Aorta (tissue), 5 donors: ENCODE measurements at regions not wholly inside any gene's neighbourhood (a gene's known extent, or its start where the extent isn't known, plus 50 kb on each side); places are given as distances from the start of the nearest gene placed in this dataset.

ENCODE experiments used
- ATAC-seq: fragments of 200-7000 bp; cut with Tn5 transposase; one replicate; pipeline ENCODE4 v1.9.1; 2022; ENCODE audit warnings: moderate library complexity; ENCODE audit not compliant: low FRiP score
- DNase-seq, 2 donors: peaks; one replicate each; pipeline ENCODE4 v3.0.0-alpha.2; 2020
- H3K27ac ChIP-seq, 2 donors: one replicate each; pipeline ENCODE4 v1.5.1; 2013; ENCODE audit warnings: low read length in 2 of 2, mild to moderate bottlenecking in 2 of 2, moderate library complexity in 2 of 2, control low read depth in 1 of 2, inconsistent platforms in 1 of 2, low read depth in 1 of 2
- H3K27me3 ChIP-seq, 2 donors: one replicate each; pipeline ENCODE4 v1.6.1; 2013; ENCODE audit warnings: control low read depth in 1 of 2, low read length in 1 of 2, mild to moderate bottlenecking in 1 of 2, moderate library complexity in 1 of 2; ENCODE audit not compliant: insufficient read depth in 2 of 2, control insufficient read depth in 1 of 2
- H3K36me3 ChIP-seq, 2 donors: one replicate each; pipeline ENCODE4 v1.6.1; 2013; ENCODE audit warnings: control low read depth in 1 of 2, low read length in 1 of 2, mild to moderate bottlenecking in 1 of 2; ENCODE audit not compliant: insufficient read depth in 2 of 2, control insufficient read depth in 1 of 2
- H3K4me1 ChIP-seq, 2 donors: one replicate each; pipeline ENCODE4 v1.6.1; 2013; ENCODE audit warnings: low read length in 2 of 2, control low read depth in 1 of 2, mild to moderate bottlenecking in 1 of 2, moderate library complexity in 1 of 2; ENCODE audit not compliant: insufficient read depth in 2 of 2, control insufficient read depth in 1 of 2
- H3K4me3 ChIP-seq, 2 donors: one replicate each; pipeline ENCODE4 v1.5.1; 2013; ENCODE audit warnings: low read length in 2 of 2, control low read depth in 1 of 2, mild to moderate bottlenecking in 1 of 2
- H3K9me3 ChIP-seq: one replicate; pipeline ENCODE4 v1.6.1; 2013; ENCODE audit warnings: mild to moderate bottlenecking, low read length; ENCODE audit not compliant: control insufficient read depth
- WGBS, 2 donors: extraction: QIAGEN DNeasy Blood & Tissue Kit; methylation state at CpG; one replicate each; pipeline ENCODE4 v1.1.7; 2013; 5-methylcytosine and 5-hydroxymethylcytosine counted together
- intact Hi-C, 2 donors: fragments of 100-400 bp; cut with DNase I; formaldehyde crosslinking; loops; one replicate each; pipeline versions ENCODE4 v1.14.2 to v1.15.0; 2022
- donor health status: healthy with polysubstance abuse.
- donor health status: Bipolar disorder and iron deficiency.
- donor health status: DM: no; HTN: no; CAD: no.
- donor health status: DM: no; HTN: no; CAD: no.
- donor health status: DM: yes; HTN: yes; CAD: no.

DNA sequence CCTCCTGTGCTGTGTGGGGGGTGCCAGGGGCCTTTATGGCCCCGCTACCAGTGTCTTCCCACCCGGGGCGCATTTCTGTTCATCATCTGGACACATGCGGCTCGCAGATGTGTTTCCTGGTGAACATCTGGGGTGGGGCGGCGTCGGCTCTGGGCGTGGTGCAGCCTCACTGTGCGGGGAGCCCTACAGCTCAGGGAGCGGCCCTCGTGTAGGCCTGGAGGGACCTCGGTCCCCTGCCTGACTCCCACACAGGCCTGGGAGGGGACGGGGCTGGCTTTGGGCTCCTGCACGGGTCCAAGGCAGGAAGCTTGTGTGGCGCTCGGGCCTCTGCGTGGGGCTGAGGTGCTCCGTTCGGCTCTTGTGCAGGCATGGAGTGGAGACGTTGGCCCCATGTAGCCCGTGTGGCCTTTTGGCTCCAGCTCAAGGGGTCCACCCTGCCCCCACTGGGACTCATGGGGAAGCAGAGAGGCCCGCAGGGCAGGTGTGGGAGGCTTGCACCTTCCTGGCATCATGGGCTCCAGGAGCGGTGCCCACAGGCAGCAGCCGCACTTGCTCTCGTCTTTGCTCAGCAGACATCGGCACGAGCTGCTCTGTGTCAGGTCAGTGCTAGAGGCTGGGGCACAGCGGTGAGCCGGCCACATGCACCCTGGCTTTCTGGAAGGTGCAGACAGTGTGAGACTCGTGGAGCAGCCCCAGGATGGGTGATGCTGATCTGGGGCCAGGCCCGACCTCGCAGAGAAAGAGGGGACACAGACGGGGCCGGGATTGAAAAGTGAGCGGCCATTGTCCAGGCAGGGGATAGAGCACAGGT lies 90.1 kb upstream of the ACTRT2 start:
- Histone ChIP-seq H3K27me3 (no peaks in the 10 kb centered on the region), H3K4me3 (no peak overlapping the region), H3K27ac (no peak overlapping the region), H3K4me1 (no peaks in the 10 kb centered on the region), H3K9me3 (no peaks in the 10 kb centered on the region), H3K36me3 (no peaks in the 10 kb centered on the region)
- DNase-seq (no peak), ATAC-seq (no peak)
- WGBS, 2 donors = 95 to 96% methylated on average over 36 of the region's 36 CpGs
- intact Hi-C loops = no loop called here

- no peaks in the 10 kb centered on the region for H3K36me3 ChIP-seq
- no peaks in the 10 kb centered on the region for H3K9me3 ChIP-seq
- H3K4me1 ChIP-seq = no peaks in the 10 kb centered on the region
- intact Hi-C loops = no loop called here
- no peak overlapping the region for H3K4me3 ChIP-seq
- DNase-seq (no peak), ATAC-seq (no peak)
- no peaks in the 10 kb centered on the region for H3K27me3 ChIP-seq
- H3K27ac ChIP-seq = no peak overlapping the region
- 94 to 95% methylated on average over 18 of the region's 18 CpGs for WGBS, 2 donors
These were observed 89.4 kb upstream of the ACTRT2 start for GRCh38 chr1:2931724-2932401.

- Histone ChIP-seq H3K27ac (no peak overlapping the region), H3K9me3 (no peaks in the 10 kb centered on the region), H3K4me1 (no peaks in the 10 kb centered on the region), H3K27me3 (no peaks in the 10 kb centered on the region), H3K4me3 (no peak overlapping the region), H3K36me3 (no peaks in the 10 kb centered on the region)
- WGBS, 2 donors = 91% methylated on average over 29 of the region's 29 CpGs
- intact Hi-C loops = no loop called here
- ATAC-seq = no peak
- DNase-seq = peak; percentile 20 to 71
These were observed 88.5 kb upstream of the ACTRT2 start for GRCh38 chr1:2932671-2933350.

GRCh38 chr1:2933431-2934155 lies 87.7 kb upstream of the ACTRT2 start:
- ATAC-seq = no peak
- no peaks in the 10 kb centered on the region for H3K27me3 ChIP-seq
- H3K27ac ChIP-seq = no peak overlapping the region
- peak; percentile 30 to 61 for DNase-seq
- no peaks in the 10 kb centered on the region for H3K36me3 ChIP-seq
- H3K4me3 ChIP-seq = no peak overlapping the region
- intact Hi-C loops = no loop called here
- 92 to 93% methylated on average over 28 of the region's 28 CpGs for WGBS, 2 donors
- no peaks in the 10 kb centered on the region for H3K9me3 ChIP-seq
- no peaks in the 10 kb centered on the region for H3K4me1 ChIP-seq

- H3K36me3 ChIP-seq = no peaks in the 10 kb centered on the region
- ATAC-seq (no peak), DNase-seq (peak; percentile 23 to 61)
- H3K27me3 ChIP-seq = no peaks in the 10 kb centered on the region
- no peak overlapping the region for H3K27ac ChIP-seq
- H3K9me3 ChIP-seq = no peaks in the 10 kb centered on the region
- intact Hi-C loops = no loop called here
- no peaks in the 10 kb centered on the region for H3K4me1 ChIP-seq
- WGBS, 2 donors = 97% methylated on average over 20 of the region's 20 CpGs
- H3K4me3 ChIP-seq = no peak overlapping the region
These were observed 87.1 kb upstream of the ACTRT2 start for GRCh38 chr1:2934156-2934540.

DNA sequence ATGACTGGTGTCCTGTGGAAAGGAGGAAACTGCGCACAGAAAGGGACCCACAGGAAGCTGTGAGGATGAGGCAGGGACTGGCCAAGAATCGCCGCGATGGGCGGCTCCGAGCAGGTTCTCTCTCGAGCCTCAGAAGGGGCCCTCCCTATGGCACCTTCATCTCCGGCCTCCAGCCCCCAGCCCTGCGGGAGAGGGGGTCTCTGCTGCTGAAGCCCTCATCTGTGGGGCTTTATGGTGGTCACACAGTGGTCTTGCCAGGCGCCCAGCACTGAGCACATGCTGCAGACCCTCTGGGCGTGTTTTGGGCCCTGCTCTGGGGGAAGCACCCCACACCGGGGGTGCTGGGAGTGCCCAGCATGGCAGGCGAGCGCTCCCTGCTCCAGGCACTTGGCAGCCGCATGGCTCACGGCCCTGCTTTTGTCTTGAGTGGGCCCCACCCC lies 86.6 kb upstream of the ACTRT2 start:
- Histone ChIP-seq H3K4me1 (no peaks in the 10 kb centered on the region), H3K27me3 (no peaks in the 10 kb centered on the region), H3K4me3 (no peak overlapping the region), H3K27ac (no peak overlapping the region), H3K9me3 (no peaks in the 10 kb centered on the region), H3K36me3 (no peaks in the 10 kb centered on the region)
- ATAC-seq = no peak
- DNase-seq = peak in 1 of 2 donors; percentile 32
- intact Hi-C loops = no loop called here
- WGBS, 2 donors = 90 to 93% methylated on average over 16 of the region's 16 CpGs

GRCh38 chr1:2935184-2935583 lies 86.1 kb upstream of the ACTRT2 start:
- ATAC-seq (no peak), DNase-seq (peak in 1 of 2 donors; percentile 48)
- Histone ChIP-seq H3K4me3 (no peak overlapping the region), H3K27ac (no peak overlapping the region), H3K9me3 (no peaks in the 10 kb centered on the region), H3K36me3 (no peaks in the 10 kb centered on the region), H3K27me3 (no peaks in the 10 kb centered on the region), H3K4me1 (no peaks in the 10 kb centered on the region)
- 79 to 85% methylated on average over 5 of the region's 5 CpGs for WGBS, 2 donors
- intact Hi-C loops = no loop called here

DNA sequence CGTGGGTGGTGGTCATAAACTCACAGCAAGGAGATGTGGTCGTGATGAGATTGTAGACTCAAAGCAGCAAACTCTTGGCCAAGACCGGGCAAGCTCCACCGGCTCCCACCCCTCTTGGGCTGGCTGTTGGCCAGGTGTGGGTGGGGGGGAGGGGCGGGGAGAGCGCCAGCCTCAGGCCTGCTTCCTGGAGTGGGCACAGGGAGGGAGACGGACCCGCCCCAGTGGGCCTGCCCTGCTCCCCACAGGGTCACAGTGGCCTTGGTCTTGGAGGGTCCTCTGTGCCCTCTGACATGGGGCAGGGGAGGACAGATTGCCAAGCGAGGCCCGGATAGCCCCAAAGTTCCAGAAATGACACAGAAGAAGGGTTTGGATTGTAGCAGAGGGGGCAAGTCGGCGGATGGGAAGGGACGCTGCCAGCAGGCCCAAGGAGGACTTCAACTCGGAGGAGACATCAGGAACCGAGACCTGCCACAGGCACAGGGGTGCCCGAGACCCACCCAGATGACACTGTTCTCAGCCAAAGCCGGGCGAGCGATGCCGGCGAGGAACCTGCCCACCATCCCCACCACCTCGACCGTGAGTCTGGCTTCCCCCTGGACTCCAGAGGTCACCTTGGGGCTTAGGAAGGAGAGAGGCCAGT lies 85.4 kb upstream of the ACTRT2 start:
- no peaks in the 10 kb centered on the region for H3K36me3 ChIP-seq
- no peak overlapping the region for H3K4me3 ChIP-seq
- H3K27me3 ChIP-seq = no peaks in the 10 kb centered on the region
- peak; percentile 34 to 55 for DNase-seq
- ATAC-seq = no peak
- 69 to 71% methylated on average over 22 to 23 of the region's 23 CpGs for WGBS, 2 donors
- no peaks in the 10 kb centered on the region for H3K9me3 ChIP-seq
- H3K27ac ChIP-seq = no peak overlapping the region
- intact Hi-C loops = no loop called here
- H3K4me1 ChIP-seq = no peaks in the 10 kb centered on the region
